Mesothelial cell of epicardium (in vitro differentiated cells): ENCODE measurements at regions not wholly inside any gene's neighbourhood (a gene's known extent, or its start where the extent isn't known, plus 50 kb on each side); places are given as distances from the start of the nearest gene placed in this dataset.

Experiments used
- DNase-seq, 2 experiments: peaks; one replicate each; pipeline ENCODE4 v3.0.0; 2021; ENCODE audit warnings: low spot score in 2 of 2; ENCODE audit not compliant: unreplicated experiment in 2 of 2
- H3K27ac Mint-ChIP-seq: 2 replicates; pipeline ENCODE4 v1.8.0; 2021; ENCODE audit warnings: mixed read lengths
- H3K27me3 Mint-ChIP-seq: 2 replicates; pipeline ENCODE4 v1.8.0; 2021; ENCODE audit warnings: low read depth, mixed read lengths
- H3K36me3 Mint-ChIP-seq: 2 replicates; pipeline ENCODE4 v1.8.0; 2021; ENCODE audit warnings: mixed read lengths
- H3K4me1 Mint-ChIP-seq: 2 replicates; pipeline ENCODE4 v1.8.0; 2021; ENCODE audit warnings: mixed read lengths
- H3K4me3 Mint-ChIP-seq: 2 replicates; pipeline ENCODE4 v1.8.0; 2021; ENCODE audit warnings: mild to moderate bottlenecking, moderate library complexity, mixed read lengths
- H3K9me3 Mint-ChIP-seq: 2 replicates; pipeline ENCODE4 v1.8.0; 2021; ENCODE audit warnings: mixed read lengths
- CTCF ChIP-seq: fragments of 200-600 bp; sonication (generic); IDR thresholded peaks from one replicate; pipeline ENCODE4 v1.5.0; 2021; ENCODE audit warnings: antibody characterized with exemption; ENCODE audit not compliant: unreplicated experiment

GRCh38 chr10:8576911-8577310 is 522.4 kb downstream of the GATA3 start:
- no peak for DNase-seq
- peaks cover 5% of the 10 kb centered on the region for H3K27me3 Mint-ChIP-seq
- peaks cover 12% of the 10 kb centered on the region for H3K4me1 Mint-ChIP-seq
- TF ChIP-seq CTCF = no peak
- H3K36me3 Mint-ChIP-seq = no peaks in the 10 kb centered on the region
- peaks cover 8% of the 10 kb centered on the region for H3K9me3 Mint-ChIP-seq
- no peak overlapping the region for H3K4me3 Mint-ChIP-seq
- no peak overlapping the region for H3K27ac Mint-ChIP-seq

GRCh38 chr10:8577686-8578085 is 523.2 kb downstream of the GATA3 start:
- no peak overlapping the region for H3K27ac Mint-ChIP-seq
- no peaks in the 10 kb centered on the region for H3K36me3 Mint-ChIP-seq
- peaks cover 8% of the 10 kb centered on the region for H3K9me3 Mint-ChIP-seq
- H3K4me3 Mint-ChIP-seq = no peak overlapping the region
- peaks cover 5% of the 10 kb centered on the region for H3K27me3 Mint-ChIP-seq
- no peak for DNase-seq
- peaks cover 13% of the 10 kb centered on the region for H3K4me1 Mint-ChIP-seq
- TF ChIP-seq CTCF = no peak

GRCh38 chr10:8581521-8582225 is 527.2 kb downstream of the GATA3 start:
- no peak for DNase-seq
- Mint-ChIP-seq H3K36me3 (no peaks in the 10 kb centered on the region), H3K9me3 (no peaks in the 10 kb centered on the region), H3K4me3 (no peak overlapping the region), H3K27ac (no peak overlapping the region), H3K27me3 (peaks cover 2% of the 10 kb centered on the region), H3K4me1 (peaks cover 16% of the 10 kb centered on the region)
- no peak for TF ChIP-seq CTCF

GRCh38 chr10:8583096-8583495 is 528.6 kb downstream of the GATA3 start:
- peaks cover 24% of the 10 kb centered on the region for H3K4me1 Mint-ChIP-seq
- no peak for TF ChIP-seq CTCF
- no peak overlapping the region for H3K4me3 Mint-ChIP-seq
- no peak overlapping the region for H3K27ac Mint-ChIP-seq
- no peak for DNase-seq
- H3K36me3 Mint-ChIP-seq = no peaks in the 10 kb centered on the region
- peaks cover 2% of the 10 kb centered on the region for H3K27me3 Mint-ChIP-seq
- no peaks in the 10 kb centered on the region for H3K9me3 Mint-ChIP-seq

- DNase-seq = no peak
- Mint-ChIP-seq H3K27me3 (peaks cover 2% of the 10 kb centered on the region), H3K27ac (no peak overlapping the region), H3K9me3 (no peaks in the 10 kb centered on the region), H3K4me1 (peaks cover 38% of the 10 kb centered on the region), H3K36me3 (no peaks in the 10 kb centered on the region), H3K4me3 (no peak overlapping the region)
- TF ChIP-seq CTCF = no peak
Observed at GRCh38 chr10:8584666-8585065, 530.2 kb downstream of the GATA3 start.
